A204.1 (cell line): ENCODE measurements at regions not wholly inside any gene's neighbourhood (a gene's known extent, or its start where the extent isn't known, plus 50 kb on each side); places are given as distances from the start of the nearest gene placed in this dataset.
"Not testable (repeated sequence)": the region's sequence is repeated elsewhere in the genome, so short reads cannot be mapped to it uniquely, and the experiment has no call there.

ENCODE experiments used
- FAIRE-seq: peaks from 2 replicates; lab custom pipeline; 2012; peaks lifted over from hg19 to GRCh38; lab: Jason Lieb, UNC

GRCh38 chr9:108803428-108804065 is 52.2 kb downstream of the ACTL7B start:
- no peak for FAIRE-seq

GRCh38 chr9:108802967-108803366 is 52.8 kb downstream of the ACTL7B start:
- no peak for FAIRE-seq

DNA sequence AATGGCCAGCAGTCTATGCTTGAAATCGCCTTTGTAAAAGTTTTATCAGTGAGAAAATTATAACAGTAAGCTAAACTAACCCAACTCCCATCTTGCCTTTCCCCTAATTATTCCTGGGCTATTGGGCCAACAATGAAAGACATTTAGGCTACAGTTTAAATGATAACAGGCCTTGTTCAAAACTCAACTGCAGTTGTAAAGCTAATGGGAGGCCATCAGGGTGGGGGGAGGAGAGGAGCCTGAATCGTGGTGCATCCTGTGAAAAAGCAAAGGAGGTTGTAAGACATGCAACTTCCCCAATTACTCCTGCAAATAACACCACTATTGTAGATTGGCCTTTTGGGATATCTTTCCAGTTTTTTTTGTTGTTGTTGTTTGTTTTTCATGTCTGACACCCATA is 53.8 kb downstream of the ACTL7B start:
- FAIRE-seq = no peak

DNA sequence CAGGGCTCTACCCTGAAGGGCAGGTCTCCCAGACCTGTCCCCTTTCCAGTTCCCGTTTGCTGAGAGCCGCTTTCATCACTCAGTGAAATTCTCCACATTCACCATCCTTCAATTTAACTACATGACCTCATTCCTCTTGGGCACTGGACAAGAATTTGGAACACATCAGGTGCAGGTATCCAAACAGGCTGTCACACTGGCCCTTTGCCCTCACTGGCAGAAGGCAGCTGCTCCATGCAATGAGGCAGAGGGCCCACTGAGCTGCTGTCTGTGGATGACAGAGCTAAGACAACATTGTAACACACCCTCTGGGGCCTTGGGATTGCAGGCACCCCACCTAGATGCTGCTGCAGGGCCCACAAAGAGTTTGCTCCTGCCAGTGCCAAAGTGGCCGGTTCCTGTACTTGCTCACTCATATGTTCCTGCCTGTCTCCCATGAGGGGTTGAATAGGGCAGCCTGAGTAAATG is 55.1 kb downstream of the ACTL7B start:
- FAIRE-seq = no peak

- FAIRE-seq = no peak
Measured at GRCh38 chr9:108793573-108793972, 62.2 kb downstream of the ACTL7B start.

- FAIRE-seq = no peak
Measured at GRCh38 chr9:108789742-108790141, 66.0 kb downstream of the ACTL7B start.

DNA sequence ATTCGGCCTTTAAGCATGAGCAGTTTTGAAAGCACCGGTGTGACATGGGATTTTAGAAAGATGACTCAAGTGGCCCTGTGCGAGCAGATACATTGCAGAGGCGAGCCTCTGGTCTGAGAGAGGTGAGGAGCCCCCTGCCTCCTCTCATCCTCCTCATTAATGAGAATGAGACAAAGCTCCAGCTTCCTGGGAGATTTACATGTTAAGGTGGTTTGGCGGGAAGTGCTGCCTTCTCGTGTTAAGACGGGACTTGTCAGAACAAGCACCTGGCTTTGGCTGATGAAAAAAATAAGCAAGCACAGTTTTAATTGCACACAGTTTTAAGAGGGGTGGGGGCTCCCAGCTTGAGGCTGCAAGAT is 68.1 kb downstream of the ACTL7B start:
- no peak for FAIRE-seq

- FAIRE-seq = no peak
Measured at GRCh38 chr9:108786901-108787689, 68.7 kb downstream of the ACTL7B start.

- FAIRE-seq = no peak
Measured at GRCh38 chr9:108786322-108786721, 69.5 kb downstream of the ACTL7B start.

GRCh38 chr9:108784998-108785397 is 70.8 kb downstream of the ACTL7B start:
- FAIRE-seq = no peak

- FAIRE-seq = no peak
Measured at GRCh38 chr9:108783731-108784495, 71.9 kb downstream of the ACTL7B start.

- no peak for FAIRE-seq
Measured at GRCh38 chr9:108783326-108783725, 72.5 kb downstream of the ACTL7B start.

DNA sequence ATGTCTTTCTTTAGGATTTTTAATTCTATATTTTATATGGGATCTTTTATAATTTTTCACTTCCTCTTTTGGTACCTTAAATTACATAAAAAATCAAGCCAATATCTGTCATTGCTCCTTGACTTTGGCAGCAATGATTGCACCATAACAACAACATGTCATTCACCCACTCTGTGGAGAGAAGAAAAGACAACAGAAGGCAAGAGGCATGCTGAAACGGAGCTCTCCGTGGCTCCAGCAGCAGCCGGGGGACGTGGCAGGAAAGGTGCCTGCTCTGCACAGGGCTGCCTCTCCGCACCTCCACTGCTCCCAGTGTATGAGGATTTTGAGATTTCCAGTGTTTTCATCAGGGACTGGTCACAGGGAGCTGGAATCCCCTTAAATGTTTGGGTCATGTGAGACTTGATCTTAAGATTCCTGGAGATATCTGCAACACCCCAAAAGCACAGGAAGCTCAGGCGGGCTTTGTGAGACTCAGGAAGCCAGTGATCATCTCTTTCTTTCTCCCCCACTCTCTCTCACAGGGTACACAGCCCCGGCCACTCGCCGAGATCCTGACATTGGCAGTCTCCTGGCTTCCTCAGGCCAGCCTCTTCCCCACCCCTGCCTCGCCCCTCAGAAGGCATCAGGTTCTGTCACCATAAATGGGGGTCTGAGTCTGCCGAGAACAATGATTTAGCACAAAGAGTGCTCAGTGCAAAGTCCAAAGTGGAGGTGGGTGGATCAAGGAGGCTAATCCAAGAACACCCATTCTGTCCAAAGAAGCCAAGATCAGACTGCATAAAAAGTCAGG is 74.6 kb downstream of the ACTL7B start:
- no peak for FAIRE-seq

DNA sequence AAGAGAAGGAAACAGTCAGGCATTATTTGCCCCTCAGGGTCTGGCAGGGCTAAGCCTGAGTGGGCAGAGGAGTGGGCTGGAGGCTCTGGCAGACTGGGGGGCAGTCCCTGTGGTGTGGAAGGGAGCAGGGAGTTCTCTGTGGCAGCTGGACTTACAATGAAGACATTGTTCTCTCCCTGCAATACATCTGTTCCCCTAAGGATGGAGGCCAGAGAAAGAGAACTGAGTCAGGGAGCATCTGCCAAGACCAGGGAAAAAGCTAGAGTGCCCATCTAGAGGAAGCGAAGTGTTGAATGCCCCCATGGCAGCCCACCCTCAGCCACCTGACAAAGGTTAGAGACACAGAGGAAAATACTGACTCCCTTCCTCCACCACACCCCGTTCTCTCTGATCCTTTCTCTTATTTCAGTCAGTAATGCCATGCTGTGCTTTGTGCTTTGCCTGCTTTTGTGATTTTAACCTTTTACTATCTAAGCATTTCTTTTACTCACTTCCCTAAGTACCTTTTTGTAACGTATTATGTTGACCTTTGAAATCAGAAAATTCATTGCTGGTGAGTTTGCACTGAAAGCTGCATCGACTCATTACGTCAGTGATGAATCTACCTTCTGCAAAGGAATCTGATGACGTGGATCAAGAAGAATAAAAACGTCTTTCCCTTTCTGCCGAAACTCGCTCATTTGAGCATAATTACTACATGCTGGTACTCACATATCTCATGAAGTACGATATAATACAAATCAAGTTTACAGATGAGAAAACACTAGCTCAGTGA is 76.0 kb downstream of the ACTL7B start:
- no peak for FAIRE-seq

DNA sequence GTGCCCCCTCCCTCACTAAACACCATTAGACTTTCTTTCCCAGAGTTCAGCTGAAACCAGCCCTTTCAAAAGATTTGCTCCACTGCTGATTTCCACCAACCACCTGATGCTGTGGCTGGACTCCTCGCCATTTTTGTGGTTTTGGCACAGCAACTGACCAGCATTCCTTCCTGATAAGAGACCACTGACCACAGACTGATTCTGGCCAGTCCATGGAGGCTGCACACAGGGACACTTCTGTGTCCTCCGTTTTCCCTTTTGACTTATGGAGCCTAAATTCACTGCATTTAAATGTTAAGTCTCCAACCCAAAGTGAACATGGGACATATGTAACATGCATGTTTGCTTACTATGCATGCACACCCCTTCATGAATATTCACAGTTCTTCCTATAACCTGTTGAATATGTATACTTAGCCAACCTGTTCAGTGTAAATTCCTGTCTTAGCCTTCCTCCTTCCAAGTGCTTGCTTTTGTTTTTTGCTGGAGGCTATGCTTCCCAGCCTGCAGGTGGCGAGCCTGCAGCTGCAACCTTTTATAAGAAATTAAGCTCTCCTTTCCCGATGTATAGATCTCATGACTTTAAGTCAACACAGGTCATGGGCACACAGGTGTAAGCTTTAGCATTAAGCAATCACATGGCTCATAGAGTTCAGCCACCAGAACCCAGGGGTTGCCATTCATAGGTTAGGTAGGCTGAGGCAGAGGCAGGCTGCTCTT is 78.7 kb downstream of the ACTL7B start:
- FAIRE-seq = no peak

DNA sequence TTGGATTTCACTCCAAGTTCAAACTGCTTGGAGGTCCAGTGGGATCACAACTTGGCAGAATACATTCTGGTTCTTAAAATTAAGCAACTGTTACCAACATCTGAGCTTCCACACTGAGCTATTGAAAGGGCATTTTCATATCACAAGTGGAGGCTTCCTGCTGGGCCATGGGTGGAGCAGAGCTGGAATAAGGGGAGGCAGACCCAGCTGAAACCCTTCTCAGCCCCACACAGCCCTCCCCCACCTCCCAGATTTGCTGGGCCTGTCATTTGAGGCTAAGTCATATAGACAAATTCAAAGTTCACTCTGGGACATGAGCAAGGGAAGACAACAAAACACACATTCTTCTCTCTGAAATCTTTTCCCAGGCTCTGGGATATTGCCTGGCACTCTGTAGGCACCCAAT is 79.9 kb downstream of the ACTL7B start:
- FAIRE-seq = no peak

DNA sequence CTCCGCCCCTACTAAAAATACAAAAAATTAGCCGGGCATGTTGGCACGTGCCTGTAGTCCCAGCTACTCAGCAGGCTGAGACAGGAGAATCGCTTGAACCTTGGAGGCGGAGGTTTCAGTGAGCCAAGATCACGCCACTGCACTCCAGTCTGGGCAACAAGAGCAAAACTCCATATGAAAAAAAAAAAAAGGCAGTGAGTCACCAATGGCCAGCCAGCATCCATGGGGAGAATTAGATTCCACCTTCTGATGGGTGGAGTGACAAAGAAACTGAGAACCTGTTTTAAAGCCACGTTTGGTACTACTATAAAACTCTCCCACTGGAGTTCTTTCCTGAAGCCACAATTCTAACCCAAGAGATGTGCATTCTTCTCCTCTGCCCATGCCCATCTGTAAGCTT is 81.7 kb downstream of the ACTL7B start:
- FAIRE-seq = not testable (repeated sequence)

DNA sequence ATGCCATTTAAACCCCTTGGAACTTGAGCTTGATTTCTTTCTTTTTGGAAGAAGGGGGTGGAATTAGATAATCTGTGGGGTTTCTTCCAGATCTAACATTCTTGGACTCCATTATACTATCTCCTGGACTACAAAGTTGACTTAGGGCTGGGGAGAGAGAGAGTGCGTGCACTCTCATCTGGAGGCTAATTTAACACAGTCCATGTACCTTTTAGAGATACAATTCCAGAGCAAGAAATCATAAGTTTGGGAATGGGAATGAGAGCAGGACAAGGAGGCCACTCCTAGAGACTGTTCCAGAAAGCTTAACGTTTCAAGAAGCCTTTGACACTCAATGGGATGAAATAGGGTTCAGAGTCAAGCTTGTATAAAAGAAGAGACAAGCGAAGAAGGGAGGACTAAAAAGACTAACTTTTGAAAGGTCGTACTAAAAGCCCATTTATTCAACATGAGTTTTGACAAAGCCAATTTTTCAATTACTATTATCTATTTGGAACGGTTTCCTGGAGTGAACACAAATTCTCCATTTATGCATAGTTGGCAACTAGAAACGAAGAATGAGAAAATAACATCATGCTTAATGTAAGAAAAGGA is 83.4 kb downstream of the ACTL7B start:
- FAIRE-seq = no peak

DNA sequence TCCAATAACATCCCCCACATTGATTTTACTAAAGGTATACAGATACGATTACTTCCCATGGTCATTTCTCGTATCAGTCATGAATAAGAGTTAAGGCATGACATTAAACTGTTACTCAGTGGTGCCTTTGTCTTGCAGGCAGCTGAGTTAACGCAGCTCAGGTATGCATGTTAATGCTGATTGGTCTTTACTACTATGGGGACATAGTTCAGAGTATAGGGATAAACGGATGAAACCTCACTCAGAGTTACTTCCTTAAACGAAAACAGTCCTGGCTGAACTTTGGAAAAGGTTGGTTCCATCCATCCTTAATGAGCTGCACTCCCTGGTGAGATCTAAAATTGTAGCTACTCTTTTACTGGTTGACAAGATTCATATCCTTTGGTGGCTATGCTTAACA is 87.0 kb downstream of the ACTL7B start:
- no peak for FAIRE-seq

GRCh38 chr9:108766626-108767161 is 89.1 kb downstream of the ACTL7B start:
- no peak for FAIRE-seq
